C4-2B (cell line): ENCODE measurements at regions not wholly inside any gene's neighbourhood (a gene's known extent, or its start where the extent isn't known, plus 50 kb on each side); places are given as distances from the start of the nearest gene placed in this dataset.
"Not testable (repeated sequence)": the region's sequence is repeated elsewhere in the genome, so short reads cannot be mapped to it uniquely, and the experiment has no call there.

Source experiments
- H3K27ac ChIP-seq: fragments of 450-650 bp; 2 replicates; pipeline ENCODE4 v1.5.1; 2017
- CTCF ChIP-seq: fragments of 450-650 bp; conservative IDR thresholded peaks from 2 replicates; pipeline ENCODE4 v1.5.1; 2017; ENCODE audit warnings: mild to moderate bottlenecking
- ZFX ChIP-seq: fragments of 450-650 bp; IDR thresholded peaks from 2 replicates; pipeline ENCODE4 v1.6.1; 2017

GRCh38 chr11:86144846-86145245 is 76.0 kb upstream of the PICALM start:
- no peak for TF ChIP-seq CTCF
- TF ChIP-seq ZFX = no peak
- H3K27ac ChIP-seq = no peak overlapping the region

- not testable (repeated sequence) for H3K27ac ChIP-seq
Observed at GRCh38 chr11:86144087-86144486, 75.2 kb upstream of the PICALM start.

- H3K27ac ChIP-seq = no peak overlapping the region
- no peak for TF ChIP-seq ZFX
- TF ChIP-seq CTCF = no peak
Observed at GRCh38 chr11:86143087-86144030, 74.5 kb upstream of the PICALM start.

GRCh38 chr11:86142170-86142569 is 73.3 kb upstream of the PICALM start:
- TF ChIP-seq CTCF (no peak), ZFX (no peak)
- H3K27ac ChIP-seq = no peak overlapping the region

GRCh38 chr11:86141727-86142126 is 72.8 kb upstream of the PICALM start:
- no peak overlapping the region for H3K27ac ChIP-seq
- TF ChIP-seq CTCF (no peak), ZFX (no peak)

- TF ChIP-seq CTCF = no peak
- TF ChIP-seq ZFX = no peak
- no peak overlapping the region for H3K27ac ChIP-seq
Observed at GRCh38 chr11:86140334-86140990, 71.6 kb upstream of the PICALM start.

- no peak overlapping the region for H3K27ac ChIP-seq
Observed at GRCh38 chr11:86138958-86139357, 70.1 kb upstream of the PICALM start.

More at GRCh38 chr11:86138958-86139357, 70.1 kb upstream of the PICALM start:
- no peak for TF ChIP-seq CTCF
- TF ChIP-seq ZFX = no peak
